WERI-Rb-1 (cell line): ENCODE measurements at regions not wholly inside any gene's neighbourhood (a gene's known extent, or its start where the extent isn't known, plus 50 kb on each side); places are given as distances from the start of the nearest gene placed in this dataset.

ENCODE experiments used
- DNase-seq: peaks from one replicate; pipeline ENCODE4 v3.0.0-alpha.2; 2020
- H3K27ac ChIP-seq: fragments of 250-450 bp; sonication (Bioruptor Pico); 2 replicates; pipeline ENCODE4 v1.5.1; 2020; ENCODE audit warnings: mild to moderate bottlenecking, moderate library complexity
- H3K27me3 ChIP-seq: fragments of 250-450 bp; sonication (Bioruptor Pico); 2 replicates; pipeline ENCODE4 v1.5.1; 2021; ENCODE audit warnings: mild to moderate bottlenecking, low read depth, moderate library complexity; ENCODE audit not compliant: insufficient read depth, severe bottlenecking
- H3K36me3 ChIP-seq: fragments of 250-450 bp; sonication (Bioruptor Pico); 2 replicates; pipeline ENCODE4 v1.5.1; 2020; ENCODE audit warnings: mild to moderate bottlenecking, moderate library complexity
- H3K4me3 ChIP-seq: 2 replicates; pipeline ENCODE4 v1.5.1; 2011; ENCODE audit warnings: low read depth, mild to moderate bottlenecking, control low read depth, low read length
- H3K9me3 ChIP-seq: fragments of 250-450 bp; sonication (Bioruptor Pico); 2 replicates; pipeline ENCODE4 v1.5.1; 2021; ENCODE audit warnings: mild to moderate bottlenecking, moderate library complexity; ENCODE audit not compliant: severe bottlenecking
- TF ChIP-seq, protein P1 (sequence below): IDR thresholded peaks from 2 replicates; pipeline ENCODE4 v1.5.1; 2011; ENCODE audit warnings: low read depth, mild to moderate bottlenecking, control low read depth, inconsistent platforms, low read length

DNA sequence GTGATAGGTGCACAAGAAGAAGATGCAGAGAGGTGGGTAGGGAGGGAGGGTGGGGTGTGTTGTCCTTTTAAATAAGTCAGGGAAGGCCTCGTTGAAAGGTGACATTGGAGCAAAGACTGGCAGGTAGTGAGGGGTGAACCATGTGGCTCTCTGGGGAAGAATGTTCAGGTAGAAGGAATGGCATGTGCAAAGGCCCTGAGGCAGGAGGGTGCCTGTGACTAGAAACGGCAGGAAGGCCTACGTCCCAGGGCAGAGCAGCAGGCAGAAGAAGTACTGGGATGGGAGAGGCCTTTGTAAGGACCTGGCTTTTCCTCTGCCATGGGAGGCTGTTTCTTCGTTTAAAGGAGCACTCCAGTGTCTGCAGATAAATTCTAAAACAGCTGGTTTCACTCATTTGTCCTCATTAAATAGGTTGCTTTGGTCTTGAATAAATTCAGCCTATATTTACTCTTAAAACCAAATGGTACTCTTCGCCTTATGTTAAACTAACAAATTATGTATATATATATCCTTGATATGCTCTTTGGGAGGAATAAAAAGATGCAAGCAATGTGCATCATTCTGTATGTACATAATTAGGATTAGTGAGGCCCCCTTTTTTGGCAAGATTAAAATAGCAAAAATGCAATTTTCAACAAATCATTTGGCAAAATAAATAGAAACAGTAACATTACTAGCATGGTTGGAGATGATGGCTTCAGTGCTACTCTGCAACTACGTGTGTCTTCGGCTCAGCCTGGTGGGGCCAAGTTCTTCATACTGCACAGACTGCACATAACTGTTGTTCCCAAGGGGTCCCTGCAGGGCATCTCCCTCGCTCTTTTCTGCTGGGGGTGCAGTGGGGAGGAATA, 151.4 kb downstream of the KLF13 start:
- H3K4me3 ChIP-seq: no peak overlapping the region
- no peaks in the 10 kb centered on the region for H3K9me3 ChIP-seq
- DNase-seq: no peak
- TF ChIP-seq, protein P1, sequence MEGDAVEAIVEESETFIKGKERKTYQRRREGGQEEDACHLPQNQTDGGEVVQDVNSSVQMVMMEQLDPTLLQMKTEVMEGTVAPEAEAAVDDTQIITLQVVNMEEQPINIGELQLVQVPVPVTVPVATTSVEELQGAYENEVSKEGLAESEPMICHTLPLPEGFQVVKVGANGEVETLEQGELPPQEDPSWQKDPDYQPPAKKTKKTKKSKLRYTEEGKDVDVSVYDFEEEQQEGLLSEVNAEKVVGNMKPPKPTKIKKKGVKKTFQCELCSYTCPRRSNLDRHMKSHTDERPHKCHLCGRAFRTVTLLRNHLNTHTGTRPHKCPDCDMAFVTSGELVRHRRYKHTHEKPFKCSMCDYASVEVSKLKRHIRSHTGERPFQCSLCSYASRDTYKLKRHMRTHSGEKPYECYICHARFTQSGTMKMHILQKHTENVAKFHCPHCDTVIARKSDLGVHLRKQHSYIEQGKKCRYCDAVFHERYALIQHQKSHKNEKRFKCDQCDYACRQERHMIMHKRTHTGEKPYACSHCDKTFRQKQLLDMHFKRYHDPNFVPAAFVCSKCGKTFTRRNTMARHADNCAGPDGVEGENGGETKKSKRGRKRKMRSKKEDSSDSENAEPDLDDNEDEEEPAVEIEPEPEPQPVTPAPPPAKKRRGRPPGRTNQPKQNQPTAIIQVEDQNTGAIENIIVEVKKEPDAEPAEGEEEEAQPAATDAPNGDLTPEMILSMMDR: no peak
- no peaks in the 10 kb centered on the region for H3K36me3 ChIP-seq
- no peak overlapping the region for H3K27ac ChIP-seq
- no peaks in the 10 kb centered on the region for H3K27me3 ChIP-seq

DNA sequence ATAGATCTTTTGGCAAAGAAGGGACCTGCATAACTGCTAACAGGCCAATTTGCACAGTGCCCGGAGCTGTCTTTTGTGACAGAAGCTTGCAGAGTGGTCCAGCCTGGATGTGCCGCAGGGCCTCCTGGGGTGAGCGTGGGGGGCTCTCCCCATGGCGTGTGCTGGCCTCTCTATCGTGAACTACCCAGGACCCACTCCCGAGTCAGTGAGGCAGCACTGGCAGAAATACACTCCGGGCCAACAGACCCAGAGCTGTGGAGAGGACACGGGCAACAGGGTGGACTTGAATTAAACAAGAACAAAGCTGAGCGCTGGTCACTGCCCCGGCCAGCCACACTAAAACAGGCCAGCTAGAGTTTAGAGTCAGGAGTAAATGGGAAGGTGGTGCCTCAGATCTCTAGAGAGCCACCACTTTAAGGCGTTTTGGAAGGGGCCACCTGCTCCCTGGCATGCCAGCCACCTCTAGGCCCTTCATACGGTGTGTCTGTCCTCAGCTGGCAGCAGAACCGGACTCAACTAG, 152.1 kb downstream of the KLF13 start:
- H3K27ac ChIP-seq: no peak overlapping the region

DNA sequence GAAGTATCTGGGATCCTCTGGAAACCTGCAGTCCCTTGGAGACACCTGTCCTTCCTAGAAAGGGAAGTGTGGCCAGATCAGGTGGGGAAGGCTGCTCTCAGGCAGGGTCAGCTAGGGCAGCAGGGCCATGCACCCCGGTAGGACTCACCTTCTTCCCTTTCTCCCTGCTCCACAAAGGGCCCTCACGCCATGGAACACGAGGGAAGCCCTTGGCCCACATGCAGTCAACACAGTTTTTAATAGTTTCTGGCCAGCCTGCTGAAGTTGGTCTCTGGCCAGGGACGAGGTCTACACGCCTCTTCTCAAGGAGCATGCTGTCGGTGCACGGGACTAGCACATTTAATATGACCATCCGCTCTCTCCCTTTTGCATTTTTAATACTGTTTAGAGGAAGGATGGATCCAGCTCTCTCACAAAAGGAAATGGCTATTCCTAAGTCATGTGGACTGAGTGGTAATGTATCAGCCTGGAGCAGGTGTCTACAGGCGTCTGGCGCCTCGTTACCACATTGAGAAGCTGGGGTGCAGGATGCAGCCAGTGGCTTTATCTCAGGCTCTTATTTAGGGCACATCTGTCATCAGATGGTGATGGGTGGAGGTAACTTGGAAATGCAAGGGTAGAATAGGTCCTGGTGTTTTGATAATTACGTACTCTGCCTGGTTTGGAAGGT, 153.9 kb downstream of the KLF13 start:
- Histone ChIP-seq H3K27me3 (no peaks in the 10 kb centered on the region), H3K36me3 (no peaks in the 10 kb centered on the region), H3K27ac (no peak overlapping the region), H3K4me3 (no peak overlapping the region), H3K9me3 (no peaks in the 10 kb centered on the region)
- no peak for DNase-seq
- TF ChIP-seq, protein P1: no peak

More for the DNA sequence above, 152.1 kb downstream of the KLF13 start:
- no peak overlapping the region for H3K4me3 ChIP-seq
- TF ChIP-seq, protein P1: no peak
- no peaks in the 10 kb centered on the region for H3K36me3 ChIP-seq
- H3K27me3 ChIP-seq: no peaks in the 10 kb centered on the region
- no peaks in the 10 kb centered on the region for H3K9me3 ChIP-seq
- no peak for DNase-seq

DNA sequence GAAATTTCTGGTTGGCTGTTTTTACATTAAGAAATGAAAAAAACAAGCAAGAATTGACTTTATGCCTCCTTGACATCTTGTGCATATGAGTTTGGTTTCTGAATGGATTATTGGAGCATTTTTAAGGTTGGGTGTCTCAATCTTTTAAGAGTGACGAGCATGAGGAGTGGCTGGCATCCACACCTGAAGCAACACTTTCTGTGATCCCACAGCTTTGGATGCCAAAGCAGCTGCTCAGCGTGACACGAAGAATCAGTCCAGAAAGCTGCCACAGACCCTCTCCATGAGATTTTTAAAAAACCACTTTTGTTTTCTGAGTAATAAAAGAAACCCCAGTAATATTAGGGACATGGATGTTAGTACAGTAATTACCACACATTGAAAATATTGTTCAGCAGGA, 154.5 kb downstream of the KLF13 start:
- H3K27me3 ChIP-seq: no peaks in the 10 kb centered on the region
- H3K27ac ChIP-seq: no peak overlapping the region
- no peak for DNase-seq
- H3K36me3 ChIP-seq: no peaks in the 10 kb centered on the region
- TF ChIP-seq, protein P1: no peak
- H3K9me3 ChIP-seq: no peaks in the 10 kb centered on the region
- no peak overlapping the region for H3K4me3 ChIP-seq

DNA sequence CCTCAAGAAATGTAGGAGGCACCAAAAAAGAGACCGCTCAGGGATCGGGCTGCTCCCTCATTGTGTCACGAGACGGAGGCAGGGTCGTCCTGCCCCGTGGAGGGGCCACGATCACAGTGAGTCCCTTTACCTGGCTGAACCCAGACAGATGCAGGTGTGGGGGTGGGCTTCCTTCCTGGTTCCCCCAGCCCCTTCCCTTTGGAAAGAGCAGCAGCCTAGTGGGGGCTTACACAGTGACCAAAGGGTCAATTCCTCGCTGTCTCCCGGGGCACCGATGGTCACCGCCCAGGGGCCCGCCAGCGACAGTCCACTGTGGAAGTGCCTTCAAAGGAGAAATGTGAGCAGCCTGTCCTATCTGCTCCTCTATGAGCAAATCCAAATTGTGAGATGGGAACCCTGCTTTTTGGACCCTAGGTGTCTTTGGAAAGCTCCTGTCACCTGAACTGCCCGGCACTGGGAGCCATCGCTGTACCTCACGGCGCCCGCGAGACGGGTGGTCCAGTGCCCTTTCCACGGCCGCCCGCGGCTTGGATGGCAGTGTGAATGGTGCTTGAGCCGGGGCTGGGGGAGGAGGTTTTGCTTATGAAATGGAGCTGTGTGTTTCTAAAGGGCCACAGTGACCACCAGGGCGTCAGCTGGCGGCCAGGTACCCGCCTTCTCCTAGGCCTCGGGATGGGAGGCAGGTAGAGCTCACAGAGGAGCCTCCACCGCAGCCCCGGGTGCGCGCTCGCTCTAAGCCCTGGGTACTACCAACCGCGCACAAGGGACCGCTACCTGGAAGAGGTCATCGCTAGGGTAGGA, 155.7 kb downstream of the KLF13 start:
- TF ChIP-seq, protein P1: no peak
- DNase-seq: no peak
- Histone ChIP-seq H3K4me3 (no peak overlapping the region), H3K27me3 (no peaks in the 10 kb centered on the region), H3K36me3 (no peaks in the 10 kb centered on the region), H3K27ac (no peak overlapping the region), H3K9me3 (no peaks in the 10 kb centered on the region)
